Left kidney (tissue), 1 donor: ENCODE measurements at regions not wholly inside any gene's neighbourhood (a gene's known extent, or its start where the extent isn't known, plus 50 kb on each side); places are given as distances from the start of the nearest gene placed in this dataset.

Experiments used
- DNase-seq: peaks from one replicate; pipeline ENCODE4 v3.0.0-alpha.2; 2013

DNA sequence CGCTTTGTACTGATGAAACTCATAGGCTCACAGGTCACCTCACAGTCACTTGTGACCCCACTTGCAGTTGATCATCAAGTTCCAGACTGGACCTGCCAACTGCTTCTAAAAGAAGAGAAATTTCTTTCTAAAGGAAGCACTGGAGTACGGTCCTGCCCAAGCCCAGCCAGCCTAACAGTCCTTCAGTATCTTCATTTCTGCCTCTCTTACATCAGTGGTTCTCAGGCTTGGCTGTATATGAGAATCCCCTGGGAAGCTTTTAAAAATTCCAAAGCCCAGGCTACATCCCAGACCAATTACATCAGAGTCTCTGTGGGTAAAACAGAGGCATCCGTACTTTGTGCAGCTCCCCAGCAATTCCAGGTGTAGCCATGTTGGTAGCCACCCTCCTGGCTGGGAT, 282.1 kb downstream of the NFIB start:
- no peak for DNase-seq

DNA sequence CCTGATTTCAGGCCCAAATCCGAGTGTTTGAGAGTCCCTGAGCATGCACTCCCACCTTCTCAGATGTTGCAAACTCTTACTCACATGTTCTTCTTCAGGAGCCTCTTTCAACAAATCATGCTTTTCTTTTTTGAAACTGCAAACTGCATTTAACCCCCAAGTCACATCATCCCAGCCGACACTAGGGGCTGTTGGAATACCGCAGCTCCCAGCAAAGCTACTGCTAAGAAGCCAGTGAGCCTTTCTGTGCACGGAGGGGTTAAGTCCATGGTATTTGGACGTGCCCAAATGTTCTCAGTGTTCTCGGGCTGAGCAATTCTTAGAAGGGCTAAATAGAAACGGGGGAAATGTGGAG, 282.9 kb downstream of the NFIB start:
- DNase-seq = peak; percentile 67

DNA sequence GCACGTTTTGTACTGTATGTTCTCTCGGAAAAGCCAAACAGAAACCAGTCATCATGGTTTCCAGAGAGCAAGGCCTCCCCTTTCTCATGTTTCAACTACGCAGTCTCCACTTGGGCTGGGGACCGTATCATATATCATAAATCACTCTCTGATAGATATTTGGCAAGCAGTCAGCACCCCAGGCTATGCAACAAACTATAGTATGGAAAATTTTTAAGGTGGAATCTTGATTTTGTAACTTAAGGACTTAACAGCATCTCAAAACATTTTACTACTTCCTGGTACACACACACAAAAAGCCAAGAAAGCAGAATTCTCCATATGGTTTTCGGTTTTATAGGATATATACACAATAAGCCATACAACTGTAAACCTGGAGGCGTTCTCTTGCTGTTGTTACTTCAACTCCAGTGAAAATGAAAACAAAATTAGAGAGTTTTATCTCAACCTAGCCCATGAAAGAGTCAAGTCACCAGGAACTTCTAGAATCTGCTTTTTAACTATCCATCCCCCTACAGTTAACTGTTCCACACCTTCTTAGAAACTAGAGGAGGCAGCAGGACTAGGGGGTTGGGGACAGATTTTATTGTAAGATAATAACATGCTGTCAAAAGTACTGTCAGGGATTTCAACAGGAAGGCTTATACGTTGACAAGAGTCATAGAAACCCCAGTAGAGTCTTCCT, 283.4 kb downstream of the NFIB start:
- peak; percentile 87 for DNase-seq

DNA sequence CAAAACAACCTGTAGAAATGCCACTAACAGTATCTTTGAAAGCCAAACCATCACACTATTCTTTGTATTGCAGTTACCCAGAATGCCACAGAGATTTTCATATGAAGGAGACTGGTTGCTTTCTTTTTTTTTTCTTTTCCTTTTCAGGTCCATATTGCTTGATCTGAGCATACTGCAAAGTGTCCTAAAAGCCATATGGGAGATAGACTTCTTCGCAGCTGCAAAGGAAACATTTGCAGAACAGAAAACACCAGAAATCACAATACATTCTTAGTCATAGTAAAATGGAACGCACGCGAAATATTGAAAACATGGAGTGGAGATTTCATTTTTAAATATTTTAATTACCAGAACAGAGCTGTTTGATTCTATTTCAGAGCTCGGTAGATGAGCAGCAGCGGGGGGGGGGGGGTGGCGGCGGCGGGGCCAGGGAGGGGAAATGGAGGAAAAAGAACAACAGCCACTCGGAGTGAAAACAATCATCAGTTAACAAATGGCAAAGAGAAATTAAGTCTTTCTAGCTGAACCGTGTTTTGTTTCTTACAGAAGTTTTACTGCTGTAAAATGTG, 284.1 kb downstream of the NFIB start:
- DNase-seq = peak; percentile 20

DNA sequence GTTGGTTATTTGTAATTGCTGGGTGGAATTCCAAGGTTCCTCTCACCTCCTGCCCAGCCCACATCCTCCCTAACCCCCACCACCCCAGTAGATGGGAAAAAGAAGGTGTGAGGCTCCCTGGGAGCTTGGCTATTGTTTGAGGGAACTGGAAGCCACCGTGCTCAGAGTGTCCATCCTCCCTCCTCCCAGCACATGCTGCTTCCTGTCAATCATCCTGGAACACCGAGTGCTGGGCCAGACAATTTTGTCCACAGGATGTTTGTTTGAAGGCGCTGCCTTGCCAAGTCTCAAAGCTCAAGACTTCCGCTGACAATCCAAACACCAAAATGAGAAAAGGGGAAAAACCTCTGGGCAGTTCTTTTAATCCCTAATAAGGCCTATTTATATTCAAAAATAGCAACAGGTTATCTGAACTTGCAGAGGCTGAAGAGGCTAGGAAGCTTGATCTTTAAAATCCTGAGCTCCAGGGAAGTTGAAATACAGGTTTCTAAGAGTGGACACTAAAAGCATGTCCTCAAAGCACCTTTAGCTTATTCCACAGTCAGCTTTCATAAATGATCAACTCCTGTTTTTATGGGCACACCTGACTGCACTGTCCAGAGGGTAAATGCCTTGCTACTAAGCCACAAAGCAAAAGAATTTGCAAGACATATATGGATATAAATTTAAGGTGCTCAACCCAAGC, 286.7 kb downstream of the NFIB start:
- DNase-seq = peak; percentile 36

DNA sequence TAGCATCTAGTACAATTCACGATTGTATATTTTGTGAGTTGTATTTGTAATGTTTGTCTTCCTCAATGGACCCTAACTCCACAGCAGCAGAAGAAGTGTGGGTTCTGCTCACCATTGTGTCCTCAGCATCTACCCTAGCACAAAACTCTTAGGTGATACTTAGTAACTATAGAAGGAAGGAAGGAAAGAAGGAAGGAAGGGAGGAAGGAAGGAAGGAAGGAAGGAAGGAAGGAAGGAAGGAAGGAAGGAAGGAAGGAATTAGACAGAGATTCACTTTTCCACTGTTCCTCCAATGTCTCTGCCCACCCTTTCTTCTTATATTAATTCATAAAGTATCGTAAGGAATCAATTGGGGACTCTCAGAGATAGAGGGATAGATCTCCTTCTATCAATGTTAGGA, 288.2 kb downstream of the NFIB start:
- DNase-seq = no peak

DNA sequence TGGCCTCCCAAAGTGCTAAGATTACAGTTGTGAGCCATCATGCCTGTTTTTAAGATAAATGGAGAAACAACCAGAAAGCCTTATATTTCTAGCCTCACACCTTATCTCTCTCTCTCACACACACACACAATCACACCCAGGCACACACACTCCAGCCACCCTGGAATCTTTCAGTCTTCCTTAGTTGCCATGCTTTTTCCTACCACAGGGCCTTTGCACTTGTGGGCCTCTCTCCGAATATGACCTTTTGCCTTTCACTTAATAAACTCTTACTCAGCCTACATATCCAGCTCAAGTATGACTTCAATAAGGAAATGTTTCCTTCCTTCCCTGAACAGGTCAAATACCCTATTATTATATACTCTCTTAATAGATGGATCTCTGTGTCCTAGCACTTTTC, 290.7 kb downstream of the NFIB start:
- DNase-seq = no peak

DNA sequence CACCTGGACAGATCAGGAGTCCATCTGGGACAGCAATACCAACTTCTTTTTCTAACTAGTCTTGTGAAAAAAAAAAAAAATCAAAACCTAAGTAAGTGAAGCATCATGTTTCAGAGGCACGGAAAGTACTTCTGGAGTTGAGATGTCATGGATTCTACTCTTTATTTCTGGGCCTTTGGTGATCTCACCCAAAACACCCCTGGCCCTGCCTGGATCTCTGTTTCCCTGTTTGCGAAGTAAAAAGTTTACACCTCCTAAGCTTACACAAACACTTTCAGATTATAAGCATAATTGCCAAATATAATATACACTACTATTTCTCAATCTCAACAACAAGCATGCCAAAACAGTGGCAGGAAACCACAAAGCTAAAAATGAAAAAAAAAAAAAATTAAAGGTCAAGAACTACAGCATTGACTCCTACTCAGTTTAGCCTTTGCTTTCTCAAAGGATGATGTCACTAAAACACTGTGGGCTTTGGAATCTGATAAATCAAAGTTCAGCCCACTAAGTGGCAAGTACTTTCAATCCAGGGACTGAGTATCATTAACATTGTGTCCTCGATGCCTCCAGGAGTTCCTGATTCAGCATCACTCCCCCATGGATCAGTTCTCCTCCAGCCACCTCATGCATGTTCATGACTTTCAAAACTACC, 291.9 kb downstream of the NFIB start:
- no peak for DNase-seq

DNA sequence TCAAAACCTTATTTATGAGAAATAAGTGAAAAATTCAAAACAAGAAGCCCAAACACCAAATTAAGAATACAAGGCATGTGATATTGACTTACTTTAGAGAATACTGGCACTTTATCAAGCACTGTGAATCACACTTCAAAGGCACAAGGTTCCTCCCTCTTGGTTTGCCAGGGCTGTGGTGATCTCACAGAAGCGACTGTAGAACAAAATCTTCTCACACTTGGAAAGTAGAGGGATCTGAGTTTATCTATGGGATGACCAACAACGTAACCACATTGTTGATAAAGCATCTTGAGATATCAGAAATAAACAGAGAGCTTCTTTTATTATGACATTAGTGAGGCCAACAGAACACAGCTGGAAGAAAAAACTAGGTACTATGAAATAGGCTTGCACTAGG, 295.9 kb downstream of the NFIB start:
- no peak for DNase-seq

DNA sequence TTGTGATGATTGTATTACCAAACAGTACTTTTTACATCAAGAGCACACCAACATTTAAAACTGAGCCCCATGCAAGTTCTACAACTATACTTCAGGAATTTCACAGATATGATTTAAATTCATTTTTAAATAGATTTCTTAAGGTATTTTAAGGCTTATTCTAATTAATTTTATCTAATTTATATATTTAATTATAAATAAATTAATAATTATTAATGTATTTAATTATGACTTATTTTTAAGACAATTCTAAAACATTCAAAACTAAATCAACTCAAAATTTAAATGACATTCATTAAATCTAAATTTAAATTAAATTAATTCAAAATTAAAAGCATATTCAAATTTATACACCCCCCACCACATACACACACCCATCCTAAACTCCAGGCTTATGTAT, 299.2 kb downstream of the NFIB start:
- DNase-seq = no peak

DNA sequence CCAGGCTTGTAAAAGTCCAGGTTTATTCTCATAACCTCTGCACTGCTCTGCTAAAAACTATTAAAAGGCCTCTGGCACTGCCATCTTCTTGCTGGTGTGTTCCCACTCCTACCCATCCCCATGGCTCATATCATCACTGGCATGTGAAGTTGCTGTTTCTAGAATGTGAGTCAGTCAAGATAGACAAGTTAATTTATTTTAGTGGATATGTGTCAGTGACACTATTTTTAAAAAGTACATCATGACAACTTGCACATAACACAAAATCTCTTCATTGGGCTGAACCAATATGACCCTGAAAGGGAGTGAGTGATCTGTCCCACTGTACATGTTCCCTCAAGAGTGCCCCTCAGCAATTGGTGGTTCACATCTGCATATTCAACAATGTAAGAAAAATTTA, 299.7 kb downstream of the NFIB start:
- DNase-seq = no peak

DNA sequence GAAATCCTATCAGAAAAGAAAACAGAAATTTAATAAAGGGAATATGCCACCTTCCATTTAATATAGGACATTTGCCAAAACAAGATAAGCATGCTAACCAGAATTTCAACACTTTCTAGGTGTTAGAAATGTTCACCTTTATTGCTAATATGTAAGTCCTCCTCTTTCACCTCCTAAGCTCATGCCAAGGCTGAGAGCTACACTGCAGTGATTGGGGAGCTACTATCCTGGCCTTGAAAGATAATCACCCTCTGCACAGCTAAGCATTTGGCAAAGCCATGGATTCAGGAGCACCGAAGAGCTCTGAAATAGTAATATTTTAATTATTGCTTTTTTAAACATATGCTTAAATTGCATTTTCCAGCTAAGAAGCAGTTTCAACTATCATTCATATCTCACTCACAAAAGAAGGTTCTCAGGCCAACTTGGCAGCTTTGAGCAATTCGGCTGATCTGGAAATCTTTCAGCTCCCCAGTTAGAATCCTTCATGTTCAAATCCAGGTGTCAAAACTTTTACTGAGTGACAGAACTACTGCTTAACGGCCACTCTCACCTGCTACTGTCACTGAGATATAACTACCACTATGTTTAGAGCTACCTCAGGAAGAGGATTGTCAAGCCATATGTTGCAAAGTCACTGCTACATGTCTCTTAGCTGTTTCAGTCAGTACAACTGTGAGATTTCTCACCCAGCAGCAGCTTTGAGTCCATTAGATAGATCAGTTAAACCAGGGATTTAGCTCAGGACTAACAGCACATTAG, 302.0 kb downstream of the NFIB start:
- no peak for DNase-seq

DNA sequence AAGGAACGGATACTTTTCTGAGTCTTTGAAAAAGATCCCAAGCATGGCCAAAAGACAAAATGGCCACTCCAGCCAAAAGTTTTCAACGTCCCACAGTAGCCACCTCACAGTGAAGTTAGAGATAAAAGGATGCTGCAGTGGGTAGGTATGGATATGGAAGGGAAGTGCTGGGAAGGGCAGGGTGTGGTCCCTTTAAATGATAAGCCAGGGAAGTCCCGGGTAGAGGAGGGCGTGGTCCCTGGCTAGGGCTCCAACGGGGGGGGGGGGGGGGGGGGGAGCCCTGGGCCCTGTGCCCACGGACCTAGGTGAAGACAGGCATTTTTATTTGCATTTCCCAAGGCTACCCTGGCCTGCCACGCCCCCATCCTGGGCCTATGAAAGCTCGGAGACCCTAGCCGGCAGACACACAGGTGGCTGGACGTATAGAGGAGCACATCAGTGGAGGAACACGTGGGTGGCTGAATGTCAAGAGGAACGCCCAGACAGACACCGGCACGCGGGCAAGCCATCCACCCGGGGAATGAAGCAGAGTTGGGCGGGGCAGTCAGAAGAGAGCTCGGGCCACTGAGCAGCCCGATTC, 306.7 kb downstream of the NFIB start:
- no peak for DNase-seq

DNA sequence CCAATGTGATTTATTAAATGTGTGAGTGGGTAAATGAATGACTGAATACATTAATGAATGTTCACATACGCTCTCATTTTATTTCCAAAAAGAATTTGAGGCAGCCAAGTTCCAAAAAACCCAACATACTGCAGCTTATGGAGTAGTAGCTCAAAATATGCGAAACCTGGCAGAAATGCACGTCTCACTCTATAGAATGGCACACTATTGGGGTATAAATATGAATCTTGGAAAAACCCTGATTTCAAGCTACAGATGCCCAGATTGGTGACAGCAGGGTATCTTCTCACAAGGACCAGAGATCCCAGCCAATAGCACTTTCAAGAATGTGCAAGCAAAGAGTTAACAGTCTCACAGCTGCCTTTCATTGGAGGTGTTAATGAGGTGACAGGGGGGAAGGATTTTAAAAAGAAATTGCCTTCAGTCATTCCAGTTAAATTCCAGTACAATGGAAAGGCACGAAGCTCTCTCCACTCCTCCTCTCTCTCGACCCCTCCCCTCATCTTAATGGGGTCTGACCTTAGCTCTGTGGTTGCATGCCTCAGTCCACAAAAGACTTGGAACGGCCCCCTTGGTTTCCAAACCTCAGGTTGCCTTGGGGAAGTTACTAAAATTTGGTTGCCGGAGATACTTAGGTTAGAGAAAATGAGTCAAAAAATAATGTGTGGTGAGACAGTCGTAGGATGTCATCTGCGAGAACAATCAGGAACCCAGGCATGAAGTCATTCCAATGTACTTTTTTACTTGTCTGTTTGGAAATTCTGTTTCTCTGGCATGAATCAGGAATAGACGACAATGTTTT, 307.4 kb downstream of the NFIB start:
- DNase-seq = no peak

DNA sequence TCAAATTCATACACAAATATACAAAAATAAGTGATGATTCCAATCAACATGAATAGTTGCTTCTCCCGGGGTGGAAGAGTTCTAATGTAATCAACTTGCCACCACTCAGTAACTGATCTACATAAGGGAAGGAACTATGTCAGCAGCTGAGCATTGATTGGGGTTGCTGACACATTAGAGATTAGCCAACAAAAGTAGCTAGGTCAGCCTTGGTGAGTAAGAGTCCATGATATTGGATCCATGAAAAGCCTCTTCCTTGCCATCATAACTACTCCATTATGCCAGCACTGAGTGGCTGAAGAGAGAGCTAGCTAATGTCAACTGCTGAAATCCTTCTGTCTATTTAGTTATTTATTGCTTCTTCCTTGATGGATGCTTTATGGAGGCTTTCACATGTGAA, 309.8 kb downstream of the NFIB start:
- DNase-seq = no peak

DNA sequence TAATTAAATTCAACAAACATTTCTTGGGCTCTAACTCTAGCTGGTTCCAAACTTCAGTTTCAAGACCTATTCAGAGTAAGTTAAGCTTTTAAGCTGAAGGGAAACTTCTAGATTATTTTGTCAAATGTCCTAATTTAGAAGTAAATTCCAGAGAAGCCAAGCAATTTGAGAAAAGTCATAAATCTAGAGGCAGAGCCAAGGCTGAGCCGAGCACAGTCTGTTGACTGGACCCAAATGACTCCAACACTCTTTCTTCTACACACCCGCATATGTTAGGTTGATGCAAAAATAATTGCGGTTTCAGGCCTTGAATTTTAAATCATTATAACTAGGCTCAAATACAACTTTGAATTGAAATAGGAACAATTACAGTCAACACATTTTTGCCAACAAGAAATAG, 319.7 kb downstream of the NFIB start:
- DNase-seq = no peak

DNA sequence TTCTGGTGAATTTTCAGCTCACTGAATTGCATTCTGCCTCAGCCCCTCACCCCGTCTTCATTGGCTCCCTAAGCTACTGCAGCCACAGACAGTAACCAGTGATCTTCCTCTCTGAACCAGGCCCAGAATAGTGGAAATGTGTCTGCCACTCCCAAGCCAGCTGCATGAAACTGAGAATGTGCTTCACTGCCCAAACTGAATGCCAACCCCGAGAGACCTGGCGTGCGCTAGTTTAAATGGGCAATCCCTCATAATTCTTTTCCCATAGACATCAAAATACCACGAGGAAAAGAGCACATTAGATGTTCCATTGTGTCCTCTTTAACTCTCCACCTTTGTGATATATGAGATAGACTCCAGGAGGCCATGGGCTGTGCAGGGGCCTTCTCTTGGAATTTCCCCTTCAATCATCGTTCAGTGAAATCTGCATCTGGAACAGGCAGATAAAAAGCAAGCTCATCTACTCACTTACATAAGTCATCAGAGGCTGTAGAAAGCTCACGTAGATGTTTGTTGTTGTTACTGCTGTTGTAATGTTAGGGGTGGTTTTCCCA, 320.2 kb downstream of the NFIB start:
- no peak for DNase-seq

DNA sequence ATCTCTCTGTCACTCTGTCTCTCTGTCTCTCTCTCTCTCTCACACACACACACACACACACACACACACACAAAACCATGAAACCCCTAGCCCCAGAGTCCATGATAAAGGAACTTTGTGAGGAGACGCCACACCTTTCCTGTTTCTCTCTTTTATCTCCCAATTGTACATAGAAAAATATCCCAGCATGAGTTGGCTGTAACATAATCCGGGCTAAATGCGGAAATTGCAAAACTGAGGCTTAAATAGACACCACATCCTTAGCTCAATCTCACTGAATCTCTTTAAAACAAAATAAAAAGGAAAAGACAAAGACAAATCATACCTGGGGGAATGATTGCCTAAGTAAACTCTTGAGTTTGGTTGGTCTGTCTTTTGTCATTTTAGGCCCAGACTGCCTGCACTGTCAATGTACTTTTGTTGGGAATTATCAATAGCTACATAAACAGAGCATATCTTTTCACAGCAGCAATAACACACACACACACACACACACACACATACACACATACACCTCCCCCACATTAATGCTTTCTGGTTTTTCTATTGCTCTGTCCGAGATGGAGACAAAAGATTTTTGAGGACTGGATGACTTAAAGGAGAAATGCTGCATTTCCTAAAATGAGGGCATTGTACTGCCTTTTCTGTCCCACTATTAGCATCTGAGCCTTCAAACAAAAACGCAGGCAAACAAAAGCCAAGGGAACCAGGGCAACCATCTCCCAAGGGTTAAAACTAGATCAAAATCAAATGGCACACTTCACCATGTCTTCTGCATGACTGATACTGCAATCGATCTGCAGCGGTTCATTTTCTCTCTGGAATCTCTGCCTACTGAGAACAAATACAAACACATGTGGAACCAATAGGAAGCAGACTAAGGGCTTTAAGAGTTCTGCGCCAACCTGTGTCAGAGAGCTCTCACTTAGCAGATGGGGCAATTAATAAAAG, 321.5 kb downstream of the NFIB start:
- no peak for DNase-seq

DNA sequence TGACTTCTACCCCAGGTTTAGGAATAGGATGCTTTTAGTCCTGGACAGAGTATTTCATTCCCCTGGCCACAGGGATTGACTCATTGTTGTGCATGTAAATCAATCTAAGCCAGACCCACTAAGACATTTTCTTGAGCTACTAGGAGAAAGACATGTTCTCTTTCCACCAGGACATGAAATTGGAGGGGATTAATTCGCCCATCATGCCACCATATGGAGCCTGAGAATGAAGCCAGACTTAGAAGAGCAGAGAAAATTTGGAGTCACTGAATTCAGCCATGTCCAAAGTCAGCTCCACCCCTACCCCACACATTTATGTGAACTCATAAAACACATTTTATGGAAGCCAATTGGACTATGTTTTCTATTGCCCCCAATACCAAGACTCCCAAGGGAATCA, 322.5 kb downstream of the NFIB start:
- DNase-seq = no peak

DNA sequence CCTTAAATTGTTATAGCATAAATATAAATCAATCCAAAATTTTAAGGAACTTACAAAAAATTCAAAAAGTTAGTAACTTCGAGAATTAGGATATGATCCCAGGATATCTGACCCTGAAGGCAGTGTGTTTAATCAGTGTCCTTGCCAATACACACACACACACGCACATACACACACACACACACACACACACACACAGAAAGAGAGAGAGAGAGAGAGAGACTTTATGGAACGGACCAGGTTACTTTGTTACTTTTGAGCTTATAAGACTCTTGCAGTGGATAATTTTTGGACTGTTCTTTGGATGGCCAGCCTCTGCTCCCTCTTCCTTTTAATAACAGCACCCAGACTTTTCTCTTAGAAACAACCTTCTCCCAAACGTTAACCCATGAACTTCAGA, 322.9 kb downstream of the NFIB start:
- DNase-seq = no peak
